Loucy (cell line): ENCODE measurements at regions not wholly inside any gene's neighbourhood (a gene's known extent, or its start where the extent isn't known, plus 50 kb on each side); places are given as distances from the start of the nearest gene placed in this dataset.

Source experiments
- CTCF ChIP-seq: fragments of 200-600 bp; sonication (generic); conservative IDR thresholded peaks from 2 replicates; pipeline ENCODE4 v1.5.1; 2014; ENCODE audit warnings: mild to moderate bottlenecking, antibody characterized with exemption, low read length
- EZH2phosphoT487 ChIP-seq: fragments of 200-600 bp; IDR thresholded peaks from 2 replicates; pipeline ENCODE4 v1.6.1; 2018; ENCODE audit warnings: antibody characterized with exemption, mild to moderate bottlenecking, moderate library complexity, borderline replicate concordance

- no peak for TF ChIP-seq CTCF
- no peak for TF ChIP-seq EZH2phosphoT487
These were observed 392.0 kb upstream of the CCDC196 start for GRCh38 chr14:66094001-66094727.
